ENCODE measurements at regions not wholly inside any gene's neighbourhood (a gene's known extent, or its start where the extent isn't known, plus 50 kb on each side); places are given as distances from the start of the nearest gene placed in this dataset.
A peak's percentile ranks its signal among the peaks of the same experiment; 100 is the strongest.
"Not testable (repeated sequence)": the region's sequence is repeated elsewhere in the genome, so short reads cannot be mapped to it uniquely, and the experiment has no call there.

- DNase-seq (ENCODE audit: low spot score) = no peak
- TF ChIP-seq CTCF (IDR thresholded peaks at IDR 0.05) (no peak), POLR2A (IDR thresholded peaks at IDR 0.05) (no peak), POLR2AphosphoS5 (IDR thresholded peaks at IDR 0.05) (no peak)
- Histone ChIP-seq H3K4me1 (replicated peaks) (no peaks in the 10 kb centered on the region), H3K36me3 (no peaks in the 10 kb centered on the region), H3K9me3 (no peaks in the 10 kb centered on the region), H3K27me3 (replicated peaks; ENCODE audit: insufficient read depth) (no peaks in the 10 kb centered on the region), H3K27ac (no peak overlapping the region), H3K4me3 (no peak overlapping the region)
- WGBS = 90% methylated on average over 11 of the region's 11 CpGs
- intact Hi-C loops (cut with DNase I) = no loop called here
Measured at GRCh38 chr6:67883500-67884366, 751.3 kb upstream of the ADGRB3 start.

DNA sequence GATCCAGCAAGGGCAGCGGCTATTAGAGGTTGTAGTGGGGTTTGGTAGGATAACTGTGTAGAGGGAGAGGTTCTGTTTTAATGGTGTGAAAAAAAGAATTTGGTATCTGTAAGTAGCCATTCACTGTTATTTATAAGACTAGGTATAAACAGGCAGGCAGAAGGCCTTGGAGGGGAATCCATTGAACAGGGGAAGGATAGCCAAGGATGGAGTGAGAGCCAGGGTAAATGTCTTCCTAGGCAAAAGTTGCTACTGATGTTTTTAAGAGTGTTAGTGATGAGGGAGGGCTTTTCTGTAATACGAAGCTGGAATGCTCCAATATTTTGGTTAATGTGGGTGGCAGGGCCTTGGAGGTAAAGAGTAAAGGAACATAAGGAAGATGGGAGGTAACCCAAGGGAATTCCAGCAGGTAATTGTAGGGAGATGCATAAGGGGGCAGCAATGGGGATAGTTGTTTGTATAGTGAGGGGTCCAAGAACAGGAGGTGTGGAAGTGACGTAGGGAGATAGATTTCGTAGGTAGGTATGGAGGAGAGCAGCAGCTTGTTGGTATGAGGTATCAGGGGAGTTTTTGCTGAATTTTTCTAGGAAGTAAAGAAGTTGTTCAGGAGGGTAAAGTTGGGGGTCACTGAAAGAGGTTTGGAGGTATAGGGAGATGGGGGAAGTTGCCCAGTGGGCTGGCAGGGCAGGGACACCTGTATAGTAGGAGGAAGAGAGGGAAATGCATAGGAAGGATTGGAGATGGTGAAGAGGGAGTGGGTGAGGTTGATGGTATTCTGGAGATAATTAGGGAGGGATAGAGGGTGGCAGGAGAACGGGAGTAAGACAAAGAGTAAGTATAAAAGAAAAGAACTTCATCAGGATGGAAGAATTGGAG lies 752.4 kb upstream of the ADGRB3 start:
- WGBS = 77% methylated on average over 5 of the region's 5 CpGs

DNA sequence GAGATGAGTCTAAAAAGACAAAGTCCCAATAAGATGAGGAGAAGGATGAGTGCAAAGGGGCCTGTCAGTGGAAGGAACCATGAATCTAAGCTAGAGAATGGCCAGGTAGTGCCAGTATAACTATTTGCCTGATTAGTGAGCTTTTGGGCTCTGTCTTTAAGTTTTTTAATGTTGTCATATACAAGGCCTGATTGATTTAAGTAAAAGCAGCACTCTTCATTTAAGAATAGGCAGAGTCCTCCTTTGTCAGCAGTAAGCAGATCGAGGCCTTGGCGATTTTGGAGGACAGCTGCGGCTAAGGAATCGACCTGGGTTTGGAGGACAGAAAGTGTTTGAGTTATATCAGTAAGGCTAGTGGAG lies 753.4 kb upstream of the ADGRB3 start:
- intact Hi-C loops (cut with DNase I) = no loop called here
- TF ChIP-seq POLR2A (IDR thresholded peaks at IDR 0.05) = no peak
- TF ChIP-seq CTCF (IDR thresholded peaks at IDR 0.05) = no peak
- TF ChIP-seq POLR2AphosphoS5 (IDR thresholded peaks at IDR 0.05) = no peak
- Histone ChIP-seq H3K4me1 (replicated peaks) (no peaks in the 10 kb centered on the region), H3K9me3 (no peaks in the 10 kb centered on the region), H3K27me3 (replicated peaks; ENCODE audit: insufficient read depth) (no peaks in the 10 kb centered on the region), H3K27ac (peak overlapping the region in 1 of 2 donors; percentile 17), H3K4me3 (no peak overlapping the region), H3K36me3 (no peaks in the 10 kb centered on the region)
- WGBS = 82% methylated on average over 4 of the region's 4 CpGs
- DNase-seq (ENCODE audit: low spot score) = no peak

More for the DNA sequence above, 752.4 kb upstream of the ADGRB3 start:
- H3K36me3 ChIP-seq = no peaks in the 10 kb centered on the region
- intact Hi-C loops (cut with DNase I) = no loop called here
- DNase-seq (ENCODE audit: low spot score) = no peak
- no peaks in the 10 kb centered on the region for H3K27me3 ChIP-seq (replicated peaks; ENCODE audit: insufficient read depth)
- H3K27ac ChIP-seq = peak overlapping the region; percentile 17 to 45
- TF ChIP-seq POLR2A (IDR thresholded peaks at IDR 0.05) = no peak
- no peak overlapping the region for H3K4me3 ChIP-seq
- H3K9me3 ChIP-seq = no peaks in the 10 kb centered on the region
- no peaks in the 10 kb centered on the region for H3K4me1 ChIP-seq (replicated peaks)

- 89% methylated on average over 16 of the region's 16 CpGs for WGBS
- intact Hi-C loops (cut with DNase I) = no loop called here
Measured at GRCh38 chr6:67880939-67881705, 754.0 kb upstream of the ADGRB3 start.

GRCh38 chr6:67880343-67880742 lies 754.7 kb upstream of the ADGRB3 start:
- H3K27ac ChIP-seq; H3K27me3 ChIP-seq (replicated peaks; ENCODE audit: insufficient read depth); H3K36me3 ChIP-seq; intact Hi-C loops (cut with DNase I); DNase-seq (ENCODE audit: low spot score); H3K4me3 ChIP-seq; H3K9me3 ChIP-seq; H3K4me1 ChIP-seq (replicated peaks): not testable (repeated sequence)
- 96% methylated on average over 4 of the region's 4 CpGs for WGBS

More at GRCh38 chr6:67880939-67881705, 754.0 kb upstream of the ADGRB3 start:
- no peak overlapping the region for H3K27ac ChIP-seq
- no peak overlapping the region for H3K4me3 ChIP-seq
- no peak for DNase-seq (ENCODE audit: low spot score)
- H3K9me3 ChIP-seq = no peaks in the 10 kb centered on the region
- no peaks in the 10 kb centered on the region for H3K27me3 ChIP-seq (replicated peaks; ENCODE audit: insufficient read depth)
- no peaks in the 10 kb centered on the region for H3K36me3 ChIP-seq
- TF ChIP-seq CTCF (IDR thresholded peaks at IDR 0.05) = no peak
- no peak for TF ChIP-seq POLR2A (IDR thresholded peaks at IDR 0.05)
- TF ChIP-seq POLR2AphosphoS5 (IDR thresholded peaks at IDR 0.05) = no peak
- no peaks in the 10 kb centered on the region for H3K4me1 ChIP-seq (replicated peaks)

DNA sequence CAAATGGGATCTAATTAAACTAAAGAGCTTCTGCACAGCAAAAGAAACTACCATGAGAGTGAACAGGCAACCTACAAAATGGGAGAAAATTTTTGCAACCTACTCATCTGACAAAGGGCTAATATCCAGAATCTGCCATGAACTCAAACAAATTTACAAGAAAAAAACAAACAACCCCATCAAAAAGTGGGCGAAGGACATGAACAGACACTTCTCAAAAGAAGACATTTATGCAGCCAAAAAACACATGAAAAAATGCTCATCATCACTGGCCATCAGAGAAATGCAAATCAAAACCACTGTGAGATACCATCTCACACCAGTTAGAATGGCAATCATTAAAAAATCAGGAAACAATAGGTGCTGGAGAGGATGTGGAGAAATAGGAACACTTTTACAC lies 755.2 kb upstream of the ADGRB3 start:
- WGBS = 71% methylated on average over 1 of the region's 1 CpG
- H3K4me1 ChIP-seq (replicated peaks); H3K9me3 ChIP-seq; DNase-seq (ENCODE audit: low spot score); H3K36me3 ChIP-seq; H3K4me3 ChIP-seq; H3K27ac ChIP-seq; H3K27me3 ChIP-seq (replicated peaks; ENCODE audit: insufficient read depth); intact Hi-C loops (cut with DNase I): not testable (repeated sequence)

GRCh38 chr6:67879105-67879904 lies 755.8 kb upstream of the ADGRB3 start:
- DNase-seq (ENCODE audit: low spot score) = not testable (repeated sequence)

DNA sequence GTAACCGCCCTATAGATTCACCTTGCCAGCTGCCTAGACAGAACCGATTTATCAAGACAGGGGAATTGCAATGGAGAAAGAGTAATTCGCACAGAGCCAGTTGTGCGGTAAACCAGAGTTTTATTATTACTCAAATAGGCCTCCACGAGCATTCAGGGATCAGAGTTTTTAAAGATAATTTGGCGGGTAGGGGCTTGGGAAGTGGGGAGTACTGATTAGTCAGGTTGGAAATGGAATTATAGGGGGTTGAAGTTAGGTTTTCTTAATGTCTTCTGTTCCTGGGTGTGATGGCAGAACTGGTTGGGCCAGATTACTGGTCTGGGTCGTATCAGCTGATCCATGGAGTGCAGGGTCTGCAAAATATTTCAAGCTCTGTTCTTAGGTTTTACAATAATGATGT lies 756.9 kb upstream of the ADGRB3 start:
- WGBS = 87% methylated on average over 7 of the region's 7 CpGs
- H3K27ac ChIP-seq = not testable (repeated sequence)

More at GRCh38 chr6:67879105-67879904, 755.8 kb upstream of the ADGRB3 start:
- H3K36me3 ChIP-seq; H3K4me1 ChIP-seq (replicated peaks); H3K4me3 ChIP-seq; H3K27ac ChIP-seq; H3K27me3 ChIP-seq (replicated peaks; ENCODE audit: insufficient read depth); intact Hi-C loops (cut with DNase I); H3K9me3 ChIP-seq: not testable (repeated sequence)
- WGBS = 95% methylated on average over 1 of the region's 1 CpG

More for the DNA sequence above, 756.9 kb upstream of the ADGRB3 start:
- DNase-seq (ENCODE audit: low spot score); H3K4me1 ChIP-seq (replicated peaks); H3K27me3 ChIP-seq (replicated peaks; ENCODE audit: insufficient read depth); intact Hi-C loops (cut with DNase I); H3K36me3 ChIP-seq; H3K9me3 ChIP-seq; H3K4me3 ChIP-seq: not testable (repeated sequence)

All from prostate gland (tissue), 2 donors.